Central memory CD8-positive, alpha-beta T cell (primary cell): ENCODE measurements at regions not wholly inside any gene's neighbourhood (a gene's known extent, or its start where the extent isn't known, plus 50 kb on each side); places are given as distances from the start of the nearest gene placed in this dataset.
"Not testable (repeated sequence)": the region's sequence is repeated elsewhere in the genome, so short reads cannot be mapped to it uniquely, and the experiment has no call there.

Experiments
- ATAC-seq: fragments of 150-1000 bp; cut with Tn5 transposase; replicated peaks from 2 replicates; pipeline ENCODE4 v1.10.0; 2022; ENCODE audit warnings: mild to moderate bottlenecking, moderate FRiP score, moderate number of reproducible peaks; ENCODE audit not compliant: poor library complexity, severe bottlenecking; ENCODE audit errors: extremely low read depth
- DNase-seq, 2 donors: peaks; one replicate each; pipeline ENCODE4 v3.0.0; 2021; ENCODE audit warnings: low spot score in 2 of 2
- H3K27ac Mint-ChIP-seq: one replicate; pipeline ENCODE4 v1.8.0; 2022; ENCODE audit warnings: low read depth, mild to moderate bottlenecking, moderate library complexity, mixed read lengths
- H3K27me3 Mint-ChIP-seq: one replicate; pipeline ENCODE4 v1.8.0; 2022; ENCODE audit warnings: mixed read lengths
- H3K36me3 Mint-ChIP-seq: one replicate; pipeline ENCODE4 v1.8.0; 2022; ENCODE audit warnings: mild to moderate bottlenecking, moderate library complexity, mixed read lengths; ENCODE audit not compliant: insufficient read depth
- H3K4me1 Mint-ChIP-seq: one replicate; pipeline ENCODE4 v1.8.0; 2022; ENCODE audit warnings: mixed read lengths
- H3K4me3 Mint-ChIP-seq: one replicate; pipeline ENCODE4 v1.8.0; 2022; ENCODE audit warnings: mild to moderate bottlenecking, moderate library complexity, mixed read lengths
- H3K9me3 Mint-ChIP-seq: one replicate; pipeline ENCODE4 v1.8.0; 2022; ENCODE audit warnings: mixed read lengths

GRCh38 chr3:177689077-177689476 lies 491.8 kb upstream of the TBL1XR1 start:
- ATAC-seq: no peak
- Mint-ChIP-seq H3K4me3 (no peak overlapping the region), H3K4me1 (peaks cover under 1% of the 10 kb centered on the region), H3K27ac (no peak overlapping the region), H3K36me3 (no peaks in the 10 kb centered on the region), H3K27me3 (no peaks in the 10 kb centered on the region), H3K9me3 (no peaks in the 10 kb centered on the region)
- no peak for DNase-seq

GRCh38 chr3:177689869-177690268 lies 492.6 kb upstream of the TBL1XR1 start:
- Mint-ChIP-seq H3K27ac (no peak overlapping the region), H3K4me3 (no peak overlapping the region)

GRCh38 chr3:177690306-177690705 lies 493.0 kb upstream of the TBL1XR1 start:
- H3K27ac Mint-ChIP-seq: no peak overlapping the region
- no peak for DNase-seq
- no peak for ATAC-seq
- no peaks in the 10 kb centered on the region for H3K36me3 Mint-ChIP-seq
- no peaks in the 10 kb centered on the region for H3K9me3 Mint-ChIP-seq
- H3K27me3 Mint-ChIP-seq: no peaks in the 10 kb centered on the region
- no peaks in the 10 kb centered on the region for H3K4me1 Mint-ChIP-seq
- no peak overlapping the region for H3K4me3 Mint-ChIP-seq

More at GRCh38 chr3:177689869-177690268, 492.6 kb upstream of the TBL1XR1 start:
- DNase-seq (no peak), ATAC-seq (no peak)
- H3K27me3 Mint-ChIP-seq: no peaks in the 10 kb centered on the region
- no peaks in the 10 kb centered on the region for H3K4me1 Mint-ChIP-seq
- H3K9me3 Mint-ChIP-seq: no peaks in the 10 kb centered on the region
- H3K36me3 Mint-ChIP-seq: no peaks in the 10 kb centered on the region

- no peak overlapping the region for H3K4me3 Mint-ChIP-seq
- DNase-seq (no peak), ATAC-seq (no peak)
- H3K4me1 Mint-ChIP-seq: peaks cover 6% of the 10 kb centered on the region
- H3K27me3 Mint-ChIP-seq: no peaks in the 10 kb centered on the region
- no peaks in the 10 kb centered on the region for H3K36me3 Mint-ChIP-seq
- no peak overlapping the region for H3K27ac Mint-ChIP-seq
- H3K9me3 Mint-ChIP-seq: no peaks in the 10 kb centered on the region
Observed at GRCh38 chr3:177692304-177692975, 495.2 kb upstream of the TBL1XR1 start.

- no peak overlapping the region for H3K27ac Mint-ChIP-seq
- H3K4me1 Mint-ChIP-seq: peaks cover 6% of the 10 kb centered on the region
- no peak overlapping the region for H3K4me3 Mint-ChIP-seq
- DNase-seq: no peak
- no peaks in the 10 kb centered on the region for H3K36me3 Mint-ChIP-seq
- ATAC-seq: no peak
- H3K9me3 Mint-ChIP-seq: no peaks in the 10 kb centered on the region
- H3K27me3 Mint-ChIP-seq: no peaks in the 10 kb centered on the region
Observed at GRCh38 chr3:177693616-177694264, 496.5 kb upstream of the TBL1XR1 start.

- Mint-ChIP-seq H3K9me3 (no peaks in the 10 kb centered on the region), H3K27ac (peak overlapping the region; percentile 34), H3K4me3 (no peak overlapping the region), H3K4me1 (peaks cover 6% of the 10 kb centered on the region), H3K27me3 (no peaks in the 10 kb centered on the region), H3K36me3 (no peaks in the 10 kb centered on the region)
- ATAC-seq (no peak), DNase-seq (no peak)
Observed at GRCh38 chr3:177694316-177694715, 497.0 kb upstream of the TBL1XR1 start.

GRCh38 chr3:177694951-177695350 lies 497.7 kb upstream of the TBL1XR1 start:
- Mint-ChIP-seq H3K4me1 (peaks cover 6% of the 10 kb centered on the region), H3K4me3 (no peak overlapping the region), H3K9me3 (no peaks in the 10 kb centered on the region), H3K27ac (no peak overlapping the region), H3K27me3 (no peaks in the 10 kb centered on the region), H3K36me3 (no peaks in the 10 kb centered on the region)
- DNase-seq (no peak), ATAC-seq (no peak)

- H3K4me1 Mint-ChIP-seq: peaks cover 18% of the 10 kb centered on the region
Observed at GRCh38 chr3:177700117-177700516, 502.8 kb upstream of the TBL1XR1 start.

GRCh38 chr3:177703788-177704187 lies 506.5 kb upstream of the TBL1XR1 start:
- H3K36me3 Mint-ChIP-seq: peaks cover 3% of the 10 kb centered on the region
- no peaks in the 10 kb centered on the region for H3K27me3 Mint-ChIP-seq
- no peak overlapping the region for H3K27ac Mint-ChIP-seq
- H3K4me3 Mint-ChIP-seq: no peak overlapping the region
- ATAC-seq (no peak), DNase-seq (no peak)
- peaks cover 11% of the 10 kb centered on the region for H3K4me1 Mint-ChIP-seq
- H3K9me3 Mint-ChIP-seq: no peaks in the 10 kb centered on the region

More at GRCh38 chr3:177700117-177700516, 502.8 kb upstream of the TBL1XR1 start:
- DNase-seq: no peak
- Mint-ChIP-seq H3K27me3 (no peaks in the 10 kb centered on the region), H3K9me3 (no peaks in the 10 kb centered on the region), H3K4me3 (no peak overlapping the region), H3K36me3 (no peaks in the 10 kb centered on the region), H3K27ac (no peak overlapping the region)
- ATAC-seq: no peak

GRCh38 chr3:177705976-177706823 lies 508.9 kb upstream of the TBL1XR1 start:
- peaks cover 3% of the 10 kb centered on the region for H3K36me3 Mint-ChIP-seq
- no peak overlapping the region for H3K4me3 Mint-ChIP-seq
- no peaks in the 10 kb centered on the region for H3K27me3 Mint-ChIP-seq
- no peaks in the 10 kb centered on the region for H3K9me3 Mint-ChIP-seq
- ATAC-seq (no peak), DNase-seq (no peak)
- peaks cover 11% of the 10 kb centered on the region for H3K4me1 Mint-ChIP-seq
- no peak overlapping the region for H3K27ac Mint-ChIP-seq

- not testable (repeated sequence) for H3K4me1 Mint-ChIP-seq, H3K27ac Mint-ChIP-seq, DNase-seq, H3K9me3 Mint-ChIP-seq, H3K27me3 Mint-ChIP-seq, H3K36me3 Mint-ChIP-seq, H3K4me3 Mint-ChIP-seq, ATAC-seq
Observed at GRCh38 chr3:177709470-177709869, 512.2 kb upstream of the TBL1XR1 start.

GRCh38 chr3:177710506-177710905 lies 513.2 kb upstream of the TBL1XR1 start:
- no peak for ATAC-seq
- H3K4me3 Mint-ChIP-seq: no peak overlapping the region
- H3K9me3 Mint-ChIP-seq: no peaks in the 10 kb centered on the region
- no peak overlapping the region for H3K27ac Mint-ChIP-seq
- no peaks in the 10 kb centered on the region for H3K4me1 Mint-ChIP-seq
- DNase-seq: no peak
- H3K36me3 Mint-ChIP-seq: peaks cover 3% of the 10 kb centered on the region
- no peaks in the 10 kb centered on the region for H3K27me3 Mint-ChIP-seq
